B cell (primary cell): ENCODE measurements at regions not wholly inside any gene's neighbourhood (a gene's known extent, or its start where the extent isn't known, plus 50 kb on each side); places are given as distances from the start of the nearest gene placed in this dataset.

Source experiments
- ATAC-seq: fragments of 200-7000 bp; cut with Tn5 transposase; one replicate; pipeline ENCODE4 v1.10.0; 2021; ENCODE audit warnings: low read depth, mild to moderate bottlenecking, moderate number of reproducible peaks, moderate library complexity
- CTCF ChIA-PET: fragments of 350-600 bp; sonication (Branson Sonifier 250); formaldehyde crosslinking; loops from one replicate; lab custom pipeline; 2021; ENCODE audit warnings: antibody characterized with exemption, inconsistent platforms; lab: Charles Lee
- POLR2A ChIA-PET: fragments of 350-600 bp; sonication (Branson Sonifier 250); formaldehyde crosslinking; loops from one replicate; lab custom pipeline; 2021; ENCODE audit warnings: antibody characterized with exemption; lab: Charles Lee
- DNase-seq: peaks from one replicate; pipeline ENCODE4 v3.0.0; 2013
- H2AFZ ChIP-seq: 2 replicates; pipeline ENCODE4 v1.6.1; 2012; ENCODE audit warnings: mild to moderate bottlenecking, low read depth, low read length; ENCODE audit not compliant: insufficient read depth, poor library complexity, severe bottlenecking
- H3K27ac ChIP-seq, 2 donors: 1 replicate in 1 of 2; 2 replicates in 1 of 2; pipeline ENCODE4 v1.5.1; 2012 to 2013; ENCODE audit warnings: low read length in 2 of 2, mild to moderate bottlenecking in 2 of 2, moderate library complexity in 1 of 2
- H3K27me3 ChIP-seq, 4 experiments: fragments of 200-600 bp in 1 of 4; sonication (generic) in 1 of 4; replicated peaks in 1 of 4; 1 replicate in 2 of 4; 2 replicates in 2 of 4; pipeline versions ENCODE4 v1.6.1 to v1.7.0; 2013 to 2016; ENCODE audit warnings: low read length in 3 of 4, mild to moderate bottlenecking in 2 of 4, mixed read lengths in 1 of 4, moderate library complexity in 1 of 4; ENCODE audit not compliant: insufficient read depth in 4 of 4, control insufficient read depth in 3 of 4; ENCODE audit errors: control extremely low read depth in 1 of 4
- H3K36me3 ChIP-seq, 2 experiments: replicated peaks in 1 of 2; 1 replicate in 1 of 2; 2 replicates in 1 of 2; pipeline versions ENCODE4 v1.6.1 to v1.7.1; 2013; ENCODE audit warnings: low read length in 1 of 2; ENCODE audit not compliant: insufficient read depth in 2 of 2, control insufficient read depth in 1 of 2; ENCODE audit errors: control extremely low read depth in 1 of 2, extremely low read depth in 1 of 2
- H3K4me1 ChIP-seq, 2 donors: fragments of 200-600 bp in 1 of 2; sonication (generic) in 1 of 2; 1 replicate in 1 of 2; 2 replicates in 1 of 2; pipeline versions ENCODE4 v1.5.1 to v1.6.1; 2013 to 2017; ENCODE audit warnings: low read length in 2 of 2; ENCODE audit not compliant: control insufficient read depth in 2 of 2, insufficient read depth in 2 of 2
- H3K4me2 ChIP-seq: replicated peaks from 2 replicates; pipeline ENCODE3; 2012; ENCODE audit warnings: mild to moderate bottlenecking, low read depth, low read length; ENCODE audit not compliant: poor library complexity, severe bottlenecking
- H3K4me3 ChIP-seq, 5 experiments: fragments of 200-600 bp in 1 of 5; sonication (generic) in 1 of 5; 1 replicate in 3 of 5; 2 replicates in 2 of 5; pipeline versions ENCODE4 v1.5.1 to v1.7.0; 2011 to 2016; ENCODE audit warnings: low read length in 4 of 5, mild to moderate bottlenecking in 4 of 5, low read depth in 2 of 5, control low read depth in 1 of 5, moderate library complexity in 1 of 5; ENCODE audit not compliant: insufficient read depth in 1 of 5; ENCODE audit errors: control extremely low read depth in 1 of 5, extremely low read depth in 1 of 5
- H3K79me2 ChIP-seq: fragments of 200-600 bp; sonication (generic); one replicate; pipeline ENCODE4 v1.6.0; 2016; ENCODE audit warnings: low read length; ENCODE audit not compliant: control insufficient read depth, insufficient read depth
- H3K9ac ChIP-seq: fragments of 200-600 bp; sonication (generic); 2 replicates; pipeline ENCODE4 v1.6.1; 2017; ENCODE audit warnings: mild to moderate bottlenecking, low read length, moderate library complexity
- H3K9me3 ChIP-seq, 3 donors: one replicate each; pipeline versions ENCODE4 v1.6.1 to v1.7.1; 2013; ENCODE audit warnings: low read length in 2 of 3; ENCODE audit not compliant: control insufficient read depth in 2 of 3, insufficient read depth in 1 of 3; ENCODE audit errors: control extremely low read depth in 1 of 3
- H4K20me1 ChIP-seq: 2 replicates; pipeline ENCODE4 v1.6.0; 2012; ENCODE audit warnings: mild to moderate bottlenecking, low read length; ENCODE audit not compliant: insufficient read depth, control insufficient read depth, poor library complexity, severe bottlenecking
- H3K27ac Mint-ChIP-seq: one replicate; pipeline ENCODE4 v1.8.0; 2021; ENCODE audit warnings: mixed read lengths
- H3K27me3 Mint-ChIP-seq: one replicate; pipeline ENCODE4 v1.8.0; 2021; ENCODE audit warnings: mixed read lengths
- H3K4me1 Mint-ChIP-seq: one replicate; pipeline ENCODE4 v1.8.0; 2021; ENCODE audit warnings: mixed read lengths
- H3K4me3 Mint-ChIP-seq: one replicate; pipeline ENCODE4 v1.8.0; 2021; ENCODE audit warnings: mixed read lengths
- H3K9me3 Mint-ChIP-seq: one replicate; pipeline ENCODE4 v1.8.0; 2022; ENCODE audit warnings: mixed read lengths; ENCODE audit not compliant: insufficient read depth
- EZH2 ChIP-seq: IDR thresholded peaks from 2 replicates; pipeline ENCODE4 v1.6.1; 2012; ENCODE audit warnings: borderline replicate concordance, low read depth, mild to moderate bottlenecking, moderate library complexity, low read length; ENCODE audit not compliant: insufficient read depth, poor library complexity, severe bottlenecking
- WGBS: methylation state at CpG from one replicate; pipeline ENCODE4 v1.1.5; 2013; ENCODE audit warnings: missing lambda C conversion rate; ENCODE audit not compliant: insufficient coverage; 5-methylcytosine and 5-hydroxymethylcytosine counted together
- intact Hi-C: fragments of 100-400 bp; cut with micrococcal nuclease; formaldehyde crosslinking; loops from one replicate; pipeline ENCODE4 v1.10.0; 2022
- TF ChIP-seq, protein P1 (sequence below): fragments of 200-600 bp; IDR thresholded peaks from one replicate; pipeline ENCODE4 v1.8.0; 2022; ENCODE audit warnings: antibody characterized with exemption, mild to moderate bottlenecking

DNA sequence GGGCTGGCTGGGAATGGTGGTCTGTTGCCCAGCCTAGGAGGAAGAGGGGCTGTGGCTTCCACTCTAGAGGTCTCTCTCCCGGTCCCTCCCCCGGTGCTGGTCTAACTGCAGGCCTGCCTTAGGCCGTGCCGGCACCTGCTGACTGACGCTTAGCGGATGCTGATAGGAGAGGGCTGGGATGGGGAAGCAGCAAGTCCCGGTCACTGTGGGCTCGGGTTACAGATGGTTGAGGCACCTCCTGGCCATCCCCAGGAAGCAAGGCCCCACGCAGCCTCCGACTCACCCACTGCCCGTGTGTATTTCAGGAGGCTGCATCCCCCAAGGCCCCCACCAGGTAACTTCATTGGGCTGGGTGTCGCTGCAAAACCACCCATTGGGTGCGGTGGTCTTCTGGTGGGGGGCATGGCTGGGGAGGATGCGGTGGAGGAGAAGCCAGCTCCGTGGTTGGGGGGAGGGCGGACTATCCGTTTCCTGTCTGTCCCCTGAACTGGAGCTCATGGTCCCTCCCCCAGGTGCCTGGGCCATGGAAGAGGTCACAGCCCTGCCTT lies 278.9 kb downstream of the SEC14L1 start:
- no peaks in the 10 kb centered on the region for H3K9me3 ChIP-seq
- no peak overlapping the region for H3K4me3 ChIP-seq
- no peaks in the 10 kb centered on the region for H3K27me3 ChIP-seq
- no peak overlapping the region for H3K9ac ChIP-seq
- H4K20me1 ChIP-seq, result no peaks in the 10 kb centered on the region
- no peak for ATAC-seq
- TF ChIP-seq EZH2, result no peak
- TF ChIP-seq, protein P1, sequence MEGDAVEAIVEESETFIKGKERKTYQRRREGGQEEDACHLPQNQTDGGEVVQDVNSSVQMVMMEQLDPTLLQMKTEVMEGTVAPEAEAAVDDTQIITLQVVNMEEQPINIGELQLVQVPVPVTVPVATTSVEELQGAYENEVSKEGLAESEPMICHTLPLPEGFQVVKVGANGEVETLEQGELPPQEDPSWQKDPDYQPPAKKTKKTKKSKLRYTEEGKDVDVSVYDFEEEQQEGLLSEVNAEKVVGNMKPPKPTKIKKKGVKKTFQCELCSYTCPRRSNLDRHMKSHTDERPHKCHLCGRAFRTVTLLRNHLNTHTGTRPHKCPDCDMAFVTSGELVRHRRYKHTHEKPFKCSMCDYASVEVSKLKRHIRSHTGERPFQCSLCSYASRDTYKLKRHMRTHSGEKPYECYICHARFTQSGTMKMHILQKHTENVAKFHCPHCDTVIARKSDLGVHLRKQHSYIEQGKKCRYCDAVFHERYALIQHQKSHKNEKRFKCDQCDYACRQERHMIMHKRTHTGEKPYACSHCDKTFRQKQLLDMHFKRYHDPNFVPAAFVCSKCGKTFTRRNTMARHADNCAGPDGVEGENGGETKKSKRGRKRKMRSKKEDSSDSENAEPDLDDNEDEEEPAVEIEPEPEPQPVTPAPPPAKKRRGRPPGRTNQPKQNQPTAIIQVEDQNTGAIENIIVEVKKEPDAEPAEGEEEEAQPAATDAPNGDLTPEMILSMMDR, result no peak
- Mint-ChIP-seq H3K4me3 (no peak overlapping the region), H3K27ac (no peak overlapping the region), H3K27me3 (no peaks in the 10 kb centered on the region), H3K9me3 (no peaks in the 10 kb centered on the region), H3K4me1 (peaks cover 24% of the 10 kb centered on the region)
- ChIA-PET POLR2A (interaction anchor here (1.5 kb wide), 1 partner anchor 20 kb away, joined by 6 read pairs; no protein-coding TSS in a partner anchor), CTCF (interaction anchor here (0.7 to 27.0 kb wide), 4 partner anchors 9 to 88 kb away, joined by 3 to 699 read pairs (median 352); no protein-coding TSS in a partner anchor)
- no peak overlapping the region for H2AFZ ChIP-seq
- no peak overlapping the region for H3K4me2 ChIP-seq
- DNase-seq, result no peak
- H3K36me3 ChIP-seq, result no peaks in the 10 kb centered on the region
- intact Hi-C loops, result loop anchor here (2.0 kb wide), 1 partner anchor 13 kb away; no protein-coding TSS in a partner anchor
- peaks cover 16 to 35% of the 10 kb centered on the region in 2 donors for H3K4me1 ChIP-seq
- no peak overlapping the region for H3K27ac ChIP-seq
- WGBS, result 90% methylated on average over 16 of the region's 17 CpGs
- peaks cover 48% of the 10 kb centered on the region for H3K79me2 ChIP-seq

DNA sequence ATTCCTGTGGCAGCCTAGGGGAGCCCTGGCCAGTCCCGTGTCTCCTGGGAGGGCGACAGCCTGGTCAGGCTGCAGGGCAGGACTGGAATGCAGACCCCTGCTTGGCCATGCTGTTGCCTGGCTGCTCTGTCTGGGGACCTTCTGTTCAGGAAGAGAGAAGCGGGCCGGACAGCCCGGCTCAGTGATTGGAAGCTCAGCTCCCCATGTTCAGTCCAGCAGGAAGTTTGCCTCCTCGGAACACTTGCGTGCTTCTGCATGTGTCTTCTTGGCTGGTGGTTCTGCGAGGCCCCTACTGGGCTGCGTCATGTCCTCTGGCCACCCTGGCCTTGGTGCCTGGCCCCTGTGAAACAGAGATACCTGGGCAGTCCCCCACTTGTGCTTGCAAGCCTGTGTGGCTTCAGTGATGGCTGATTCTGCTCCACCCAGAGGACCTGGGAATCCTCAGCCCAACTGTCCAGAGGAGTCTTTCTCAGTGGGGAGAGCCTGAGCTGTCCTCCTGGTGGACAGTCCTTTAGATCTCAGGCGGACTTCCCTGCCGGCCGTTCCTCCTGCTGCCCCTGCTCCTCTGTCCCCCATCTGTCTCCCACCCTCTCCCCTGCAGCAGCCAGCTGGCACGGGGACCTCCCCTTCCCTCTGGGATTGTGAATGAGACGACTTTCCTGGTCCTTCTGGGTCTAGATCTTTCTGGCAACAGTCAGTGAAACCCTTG lies 279.5 kb downstream of the SEC14L1 start:
- peak overlapping the region; percentile 57 for H2AFZ ChIP-seq
- no peaks in the 10 kb centered on the region for H4K20me1 ChIP-seq
- H3K4me3 ChIP-seq, result no peak overlapping the region
- H3K27ac Mint-ChIP-seq, result peak overlapping the region; percentile 72
- 93% methylated on average over 13 of the region's 14 CpGs for WGBS
- H3K4me2 ChIP-seq, result peak overlapping the region; percentile 63
- POLR2A ChIA-PET, result interaction anchor here (0.9 to 1.6 kb wide), 6 partner anchors 9 to 55 kb away, joined by 3 to 6 read pairs (median 4); no protein-coding TSS in a partner anchor
- peaks cover 25% of the 10 kb centered on the region for H3K4me1 Mint-ChIP-seq
- no peaks in the 10 kb centered on the region for H3K9me3 ChIP-seq
- H3K27ac ChIP-seq, result peak overlapping the region in 1 of 2 donors; percentile 25
- intact Hi-C loops, result loop anchor here (2.0 kb wide), 1 partner anchor 13 kb away; no protein-coding TSS in a partner anchor
- H3K27me3 Mint-ChIP-seq, result no peaks in the 10 kb centered on the region
- no peak overlapping the region for H3K9ac ChIP-seq
- DNase-seq, result no peak
- no peaks in the 10 kb centered on the region for H3K9me3 Mint-ChIP-seq
- CTCF ChIA-PET, result interaction anchor here (0.7 to 27.0 kb wide), 4 partner anchors 10 to 89 kb away, joined by 3 to 699 read pairs (median 352); no protein-coding TSS in a partner anchor
- peaks cover 21 to 41% of the 10 kb centered on the region in 2 donors for H3K4me1 ChIP-seq
- H3K36me3 ChIP-seq, result no peaks in the 10 kb centered on the region
- H3K79me2 ChIP-seq, result peaks cover 43% of the 10 kb centered on the region
- peak overlapping the region; percentile 82 for H3K4me3 Mint-ChIP-seq
- no peak for ATAC-seq
- TF ChIP-seq, protein P1, result no peak
- TF ChIP-seq EZH2, result no peak
- H3K27me3 ChIP-seq, result no peaks in the 10 kb centered on the region
